HCT116 (cell line): ENCODE measurements at regions not wholly inside any gene's neighbourhood (a gene's known extent, or its start where the extent isn't known, plus 50 kb on each side); places are given as distances from the start of the nearest gene placed in this dataset.

Experiments used
- CBX3 ChIP-seq: IDR thresholded peaks from 2 replicates; pipeline ENCODE4 v1.6.1; 2012; ENCODE audit warnings: low read depth
- CEBPB ChIP-seq: IDR thresholded peaks from 2 replicates; pipeline ENCODE4 v1.6.1; 2012; ENCODE audit warnings: low read depth
- EZH2 ChIP-seq: fragments of 200-600 bp; sonication (generic); IDR thresholded peaks from 2 replicates; pipeline ENCODE4 v1.6.1; 2017; ENCODE audit warnings: antibody characterized with exemption, mixed run types
- FOSL1 ChIP-seq: IDR thresholded peaks from 2 replicates; pipeline ENCODE4 v1.6.1; 2012; ENCODE audit warnings: low read depth
- POLR2A ChIP-seq: IDR thresholded peaks from 2 replicates; pipeline ENCODE4 v1.7.0; 2011; ENCODE audit warnings: borderline replicate concordance; ENCODE audit not compliant: insufficient read depth, insufficient read length; ENCODE audit errors: extremely low read depth
- POLR2AphosphoS5 ChIP-seq: IDR thresholded peaks from 2 replicates; pipeline ENCODE4 v1.6.1; 2011; ENCODE audit warnings: mild to moderate bottlenecking, low read depth, low read length, moderate library complexity
- RAD21 ChIP-seq: IDR thresholded peaks from 2 replicates; pipeline ENCODE4 v1.6.1; 2012; ENCODE audit warnings: low read depth, mild to moderate bottlenecking
- REST ChIP-seq: IDR thresholded peaks from 2 replicates; pipeline ENCODE4 v1.6.1; 2012; ENCODE audit warnings: low read depth
- YY1 ChIP-seq: IDR thresholded peaks from 2 replicates; pipeline ENCODE4 v1.6.1; 2011; ENCODE audit warnings: low read length, low read depth, moderate library complexity, mild to moderate bottlenecking; ENCODE audit not compliant: insufficient replicate concordance; ENCODE audit errors: extremely low read depth
- TF ChIP-seq, protein P1 (sequence below), 3 experiments: fragments of 200-600 bp in 1 of 3; sonication (generic) in 1 of 3; IDR thresholded peaks in 2 of 3; conservative IDR thresholded peaks in 1 of 3; 2 replicates each; pipeline ENCODE4 v1.5.1; 2012 to 2017; ENCODE audit warnings: low read depth in 2 of 3, low read length in 2 of 3, antibody characterized with exemption in 1 of 3, borderline replicate concordance in 1 of 3, control low read depth in 1 of 3, mild to moderate bottlenecking in 1 of 3, mixed read lengths in 1 of 3, mixed run types in 1 of 3, moderate library complexity in 1 of 3; ENCODE audit not compliant: insufficient read depth in 1 of 3
- TF ChIP-seq, protein P2 (sequence below): IDR thresholded peaks from 2 replicates; pipeline ENCODE4 v1.6.1; 2012
- TF ChIP-seq, protein P3 (sequence below): IDR thresholded peaks from 2 replicates; pipeline ENCODE4 v1.6.1; 2012

DNA sequence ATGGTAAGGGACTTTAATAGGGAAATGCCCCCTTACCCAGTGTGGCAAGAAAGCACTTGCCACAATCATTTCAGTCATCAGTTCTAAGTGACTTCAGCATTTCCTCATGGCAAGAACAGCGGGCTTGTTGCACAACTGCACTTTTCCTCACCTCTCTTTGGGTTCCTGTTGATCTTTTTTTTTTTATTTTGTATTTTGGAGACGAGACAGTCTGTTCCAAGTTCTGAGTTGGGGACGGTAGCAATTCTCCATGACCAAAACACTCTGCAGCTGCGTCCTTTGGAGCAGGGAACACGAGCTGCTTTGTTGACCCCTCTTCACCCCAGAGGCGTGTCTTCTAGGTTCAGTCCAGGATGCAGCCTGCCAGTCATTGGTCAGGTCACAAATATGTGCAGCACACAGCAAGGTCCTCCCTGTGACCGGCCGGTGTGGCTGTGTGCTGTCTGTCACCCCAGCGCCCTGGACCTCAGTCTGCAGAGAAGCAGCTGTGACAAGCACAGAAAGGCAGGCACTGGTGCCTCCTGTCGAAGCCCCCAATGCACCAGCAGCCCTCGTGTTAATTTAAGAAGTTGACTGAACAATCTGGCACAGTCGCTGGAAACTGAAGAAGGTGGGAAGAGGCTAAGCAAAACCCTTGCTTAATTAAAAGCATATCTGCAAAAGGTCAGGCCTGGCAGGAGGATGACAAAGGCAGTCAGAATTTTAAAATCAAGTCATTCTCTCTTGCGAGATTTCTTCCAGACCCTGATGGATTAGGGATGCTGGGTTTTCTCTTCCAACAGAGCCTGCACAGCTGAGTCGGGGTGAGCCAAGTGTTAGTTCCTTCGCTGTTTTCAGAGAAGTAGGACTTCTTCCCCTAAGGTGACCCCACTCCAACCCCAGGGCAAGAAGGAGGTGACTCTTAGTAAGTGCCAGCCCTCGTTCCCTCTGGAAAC is 96.7 kb upstream of the COPS8 start:
- TF ChIP-seq, protein P1, sequence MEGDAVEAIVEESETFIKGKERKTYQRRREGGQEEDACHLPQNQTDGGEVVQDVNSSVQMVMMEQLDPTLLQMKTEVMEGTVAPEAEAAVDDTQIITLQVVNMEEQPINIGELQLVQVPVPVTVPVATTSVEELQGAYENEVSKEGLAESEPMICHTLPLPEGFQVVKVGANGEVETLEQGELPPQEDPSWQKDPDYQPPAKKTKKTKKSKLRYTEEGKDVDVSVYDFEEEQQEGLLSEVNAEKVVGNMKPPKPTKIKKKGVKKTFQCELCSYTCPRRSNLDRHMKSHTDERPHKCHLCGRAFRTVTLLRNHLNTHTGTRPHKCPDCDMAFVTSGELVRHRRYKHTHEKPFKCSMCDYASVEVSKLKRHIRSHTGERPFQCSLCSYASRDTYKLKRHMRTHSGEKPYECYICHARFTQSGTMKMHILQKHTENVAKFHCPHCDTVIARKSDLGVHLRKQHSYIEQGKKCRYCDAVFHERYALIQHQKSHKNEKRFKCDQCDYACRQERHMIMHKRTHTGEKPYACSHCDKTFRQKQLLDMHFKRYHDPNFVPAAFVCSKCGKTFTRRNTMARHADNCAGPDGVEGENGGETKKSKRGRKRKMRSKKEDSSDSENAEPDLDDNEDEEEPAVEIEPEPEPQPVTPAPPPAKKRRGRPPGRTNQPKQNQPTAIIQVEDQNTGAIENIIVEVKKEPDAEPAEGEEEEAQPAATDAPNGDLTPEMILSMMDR (IDR thresholded peaks at IDR 0.05 in 2 of 3, conservative IDR thresholded peaks at IDR 0.05 in 1 of 3; ENCODE audit: borderline replicate concordance in 1 of 3, insufficient read depth in 1 of 3, low read depth in 2 of 3, low read length in 2 of 3) = no peak
- TF ChIP-seq EZH2 (no peak), REST (no peak), RAD21 (no peak), POLR2AphosphoS5 (no peak), YY1 (no peak), POLR2A (no peak), CEBPB (no peak), CBX3 (no peak), FOSL1 (no peak)
- TF ChIP-seq, protein P2, sequence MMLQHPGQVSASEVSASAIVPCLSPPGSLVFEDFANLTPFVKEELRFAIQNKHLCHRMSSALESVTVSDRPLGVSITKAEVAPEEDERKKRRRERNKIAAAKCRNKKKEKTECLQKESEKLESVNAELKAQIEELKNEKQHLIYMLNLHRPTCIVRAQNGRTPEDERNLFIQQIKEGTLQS = no peak
- TF ChIP-seq, protein P3, sequence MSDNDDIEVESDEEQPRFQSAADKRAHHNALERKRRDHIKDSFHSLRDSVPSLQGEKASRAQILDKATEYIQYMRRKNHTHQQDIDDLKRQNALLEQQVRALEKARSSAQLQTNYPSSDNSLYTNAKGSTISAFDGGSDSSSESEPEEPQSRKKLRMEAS = no peak
